ENCODE measurements at regions not wholly inside any gene's neighbourhood (a gene's known extent, or its start where the extent isn't known, plus 50 kb on each side); places are given as distances from the start of the nearest gene placed in this dataset.
"Not testable (repeated sequence)": the region's sequence is repeated elsewhere in the genome, so short reads cannot be mapped to it uniquely, and the experiment has no call there.

- TF ChIP-seq JUND (IDR thresholded peaks at IDR 0.05; ENCODE audit: low read depth) = no peak
- in situ Hi-C loops (cut with HindIII; ENCODE audit: low pct_unique_long_range_greater_than_20kb, low sequenced_read_pairs) = no loop called here
- peak in 1 of 2 experiments; percentile 33 for DNase-seq (ENCODE audit: low read depth in 1 of 2, low spot score in 1 of 2)
These were observed 233.3 kb upstream of the KRR1 start for GRCh38 chr12:75744607-75745256.

GRCh38 chr12:75742961-75743360 lies 231.6 kb upstream of the KRR1 start:
- in situ Hi-C loops (cut with HindIII; ENCODE audit: low pct_unique_long_range_greater_than_20kb, low sequenced_read_pairs) = no loop called here
- DNase-seq (ENCODE audit: low read depth in 1 of 2, low spot score in 1 of 2) = no peak
- TF ChIP-seq JUND (IDR thresholded peaks at IDR 0.05; ENCODE audit: low read depth) = no peak

GRCh38 chr12:75742048-75742447 lies 230.6 kb upstream of the KRR1 start:
- no peak for DNase-seq (ENCODE audit: low read depth in 1 of 2, low spot score in 1 of 2)
- in situ Hi-C loops (cut with HindIII; ENCODE audit: low pct_unique_long_range_greater_than_20kb, low sequenced_read_pairs) = no loop called here
- TF ChIP-seq JUND (IDR thresholded peaks at IDR 0.05; ENCODE audit: low read depth) = no peak

GRCh38 chr12:75739912-75740311 lies 228.5 kb upstream of the KRR1 start:
- in situ Hi-C loops (cut with HindIII; ENCODE audit: low pct_unique_long_range_greater_than_20kb, low sequenced_read_pairs) = no loop called here
- no peak for TF ChIP-seq JUND (IDR thresholded peaks at IDR 0.05; ENCODE audit: low read depth)
- no peak for DNase-seq (ENCODE audit: low read depth in 1 of 2, low spot score in 1 of 2)

- in situ Hi-C loops (cut with HindIII; ENCODE audit: low pct_unique_long_range_greater_than_20kb, low sequenced_read_pairs); DNase-seq (ENCODE audit: low read depth in 1 of 2, low spot score in 1 of 2): not testable (repeated sequence)
These were observed 227.7 kb upstream of the KRR1 start for GRCh38 chr12:75739098-75739497.

- in situ Hi-C loops (cut with HindIII; ENCODE audit: low pct_unique_long_range_greater_than_20kb, low sequenced_read_pairs) = no loop called here
- no peak for TF ChIP-seq JUND (IDR thresholded peaks at IDR 0.05; ENCODE audit: low read depth)
- DNase-seq (ENCODE audit: low read depth in 1 of 2, low spot score in 1 of 2) = no peak
These were observed 227.1 kb upstream of the KRR1 start for GRCh38 chr12:75738486-75738885.

- in situ Hi-C loops (cut with HindIII; ENCODE audit: low pct_unique_long_range_greater_than_20kb, low sequenced_read_pairs) = no loop called here
- DNase-seq (ENCODE audit: low read depth in 1 of 2, low spot score in 1 of 2) = no peak
- TF ChIP-seq JUND (IDR thresholded peaks at IDR 0.05; ENCODE audit: low read depth) = no peak
These were observed 224.4 kb upstream of the KRR1 start for GRCh38 chr12:75735853-75736252.

GRCh38 chr12:75728826-75729225 lies 217.4 kb upstream of the KRR1 start:
- TF ChIP-seq JUND (IDR thresholded peaks at IDR 0.05; ENCODE audit: low read depth) = no peak
- in situ Hi-C loops (cut with HindIII; ENCODE audit: low pct_unique_long_range_greater_than_20kb, low sequenced_read_pairs) = no loop called here
- no peak for DNase-seq (ENCODE audit: low read depth in 1 of 2, low spot score in 1 of 2)

- in situ Hi-C loops (cut with HindIII; ENCODE audit: low pct_unique_long_range_greater_than_20kb, low sequenced_read_pairs) = no loop called here
- no peak for DNase-seq (ENCODE audit: low read depth in 1 of 2, low spot score in 1 of 2)
- TF ChIP-seq JUND (IDR thresholded peaks at IDR 0.05; ENCODE audit: low read depth) = no peak
These were observed 216.2 kb upstream of the KRR1 start for GRCh38 chr12:75727577-75727976.

- TF ChIP-seq JUND (IDR thresholded peaks at IDR 0.05; ENCODE audit: low read depth) = no peak
- in situ Hi-C loops (cut with HindIII; ENCODE audit: low pct_unique_long_range_greater_than_20kb, low sequenced_read_pairs) = no loop called here
- peak in 1 of 2 experiments; percentile 82 for DNase-seq (ENCODE audit: low read depth in 1 of 2, low spot score in 1 of 2)
These were observed 214.2 kb upstream of the KRR1 start for GRCh38 chr12:75725521-75726111.

GRCh38 chr12:75724928-75725312 lies 213.5 kb upstream of the KRR1 start:
- in situ Hi-C loops (cut with HindIII; ENCODE audit: low pct_unique_long_range_greater_than_20kb, low sequenced_read_pairs) = no loop called here
- peak; percentile 66; the same call in 1 of the 2 replicates for TF ChIP-seq JUND (IDR thresholded peaks at IDR 0.05; ENCODE audit: low read depth)
- DNase-seq (ENCODE audit: low read depth in 1 of 2, low spot score in 1 of 2) = peak in 1 of 2 experiments; percentile 91

GRCh38 chr12:75724307-75724927 lies 213.0 kb upstream of the KRR1 start:
- no peak for DNase-seq (ENCODE audit: low read depth in 1 of 2, low spot score in 1 of 2)
- TF ChIP-seq JUND (IDR thresholded peaks at IDR 0.05; ENCODE audit: low read depth) = no peak
- in situ Hi-C loops (cut with HindIII; ENCODE audit: low pct_unique_long_range_greater_than_20kb, low sequenced_read_pairs) = no loop called here

- DNase-seq (ENCODE audit: low read depth in 1 of 2, low spot score in 1 of 2) = peak in 1 of 2 experiments; percentile 71
- in situ Hi-C loops (cut with HindIII; ENCODE audit: low pct_unique_long_range_greater_than_20kb, low sequenced_read_pairs) = no loop called here
- TF ChIP-seq JUND (IDR thresholded peaks at IDR 0.05; ENCODE audit: low read depth) = peak; percentile 56; the same call in 1 of the 2 replicates
These were observed 211.3 kb upstream of the KRR1 start for GRCh38 chr12:75722714-75723200.
